ENCODE measurements at regions not wholly inside any gene's neighbourhood (a gene's known extent, or its start where the extent isn't known, plus 50 kb on each side); places are given as distances from the start of the nearest gene placed in this dataset.

DNA sequence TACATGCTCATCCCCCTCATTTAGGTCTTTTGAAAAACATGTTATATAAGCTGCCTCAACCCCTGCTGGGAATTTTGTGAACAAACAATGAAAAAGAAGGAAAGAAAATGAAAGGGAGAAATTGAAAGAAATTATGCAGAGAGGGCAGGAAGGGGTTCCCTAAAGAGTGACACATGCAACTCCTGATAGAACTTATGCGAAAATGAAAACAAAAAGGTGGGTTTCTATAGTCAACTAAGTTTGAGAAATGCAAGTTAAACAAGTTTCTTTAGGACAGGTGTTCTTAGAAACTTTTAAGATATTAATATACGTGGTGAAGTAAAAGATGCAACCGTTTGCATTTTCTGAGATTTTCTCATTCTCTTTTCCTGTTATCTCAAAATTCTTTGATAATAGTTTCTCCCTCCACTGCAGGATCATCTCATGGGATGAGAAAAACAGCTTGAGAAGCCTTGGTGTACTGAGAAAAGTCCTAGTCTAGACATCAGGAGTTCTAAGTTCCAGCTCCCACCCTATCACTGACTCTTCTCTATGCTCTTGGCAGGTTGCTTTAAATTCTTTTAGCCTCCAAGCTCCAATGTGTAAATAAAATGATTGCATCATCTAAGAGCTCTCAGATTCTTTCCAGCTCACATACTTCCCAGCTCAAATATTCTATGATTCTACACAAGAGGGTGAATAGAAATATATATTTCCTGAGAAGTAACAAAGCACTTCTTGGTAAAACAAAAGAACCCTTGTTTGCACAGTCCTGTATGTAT lies 109.2 kb downstream of the FAM76B start:
- H4K8ac ChIP-seq (ENCODE audit: extremely low read depth, insufficient read depth, low read length) = no peak overlapping the region
- POLR2A ChIA-PET (ENCODE audit: partially characterized antibody) = interaction anchor here (0.6 to 0.8 kb wide), 2 partner anchors 17 to 77 kb away, joined by 3 read pairs; no protein-coding TSS in a partner anchor
- H3K9ac ChIP-seq (replicated peaks in 1 of 4; ENCODE audit: extremely low read depth in 1 of 4, low read depth in 3 of 4, low read length in 3 of 4) = no peak overlapping the region
- H3K56ac ChIP-seq (replicated peaks; ENCODE audit: insufficient read length, low read depth, low read length) = no peak overlapping the region
- H4K5ac ChIP-seq (ENCODE audit: insufficient read length, low read depth, low read length) = no peak overlapping the region
- no peak for DNase-seq (ENCODE audit: low read depth in 1 of 2, low spot score in 2 of 2)
- no peak overlapping the region for H2AFZ ChIP-seq (ENCODE audit: low read length)
- no peaks in the 10 kb centered on the region for H3K79me1 ChIP-seq (ENCODE audit: low read depth, low read length)
- no peak overlapping the region for H3K4ac ChIP-seq (replicated peaks; ENCODE audit: insufficient read length, low read depth, low read length)
- no peaks in the 10 kb centered on the region for H3K9me3 ChIP-seq (ENCODE audit: insufficient read depth in 2 of 2, low read depth in 1 of 2, low read length in 1 of 2)
- 74% methylated on average over 3 of the region's 3 CpGs; no CpG with 5 or more reads in 1 of the 2 experiments for WGBS, 2 experiments (ENCODE audit: extremely low coverage in 1 of 2, insufficient coverage in 1 of 2, insufficient read length in 1 of 2, insufficient replicate concordance in 2 of 2, low coverage in 1 of 2, low lambda C conversion rate in 2 of 2, missing lambda C conversion rate in 1 of 2)
- no peak overlapping the region for H2BK15ac ChIP-seq (ENCODE audit: low read length)
- H3K14ac ChIP-seq (ENCODE audit: insufficient read length) = no peak overlapping the region
- H3K4me1 ChIP-seq (replicated peaks in 1 of 4; ENCODE audit: control insufficient read depth in 3 of 4, insufficient read depth in 4 of 4, low read length in 3 of 4) = peaks cover 0 to 2% (median 0%) of the 10 kb centered on the region in 4 experiments; a peak in 1 of 7 replicates
- CTCF ChIA-PET (ENCODE audit: partially characterized antibody) = interaction anchor here (0.9 to 4.5 kb wide), 7 partner anchors 15 to 528 kb away, joined by 3 to 21 read pairs (median 4); no protein-coding TSS in a partner anchor
- no peaks in the 10 kb centered on the region for H3K79me2 ChIP-seq (ENCODE audit: control insufficient read depth in 1 of 2, insufficient read depth in 2 of 2, low read length in 2 of 2)
- no peaks in the 10 kb centered on the region for H3K27me3 ChIP-seq (replicated peaks in 1 of 4; ENCODE audit: control insufficient read depth in 3 of 4, extremely low read depth in 1 of 4, insufficient read depth in 3 of 4, low read length in 3 of 4)
- no peak for FAIRE-seq
- H3K4me2 ChIP-seq (ENCODE audit: insufficient read depth in 1 of 2, low read depth in 2 of 2, low read length in 2 of 2) = no peak overlapping the region
- H4K20me1 ChIP-seq (replicated peaks in 1 of 2; ENCODE audit: control insufficient read depth in 1 of 2, insufficient read depth in 2 of 2, low read length in 2 of 2) = no peaks in the 10 kb centered on the region
- H3K23ac ChIP-seq (ENCODE audit: insufficient read length) = no peak overlapping the region
- no peak overlapping the region for H3K27ac ChIP-seq (ENCODE audit: low read depth, low read length)
- H2BK12ac ChIP-seq (ENCODE audit: low read depth, low read length) = no peak overlapping the region
- H3K18ac ChIP-seq (ENCODE audit: extremely low read depth, low read length) = no peak overlapping the region
- TF ChIP-seq FOSL1 (IDR thresholded peaks at IDR 0.05; ENCODE audit: insufficient read depth, low read depth, low read length) = no peak
- no peak for TF ChIP-seq KDM1A (IDR thresholded peaks at IDR 0.05; ENCODE audit: borderline replicate concordance, low read length)
- TF ChIP-seq TAF7 (optimal IDR thresholded peaks at IDR 0.05; ENCODE audit: borderline replicate concordance, low read depth, low read length) = no peak
- no peak for TF ChIP-seq SP1 (IDR thresholded peaks at IDR 0.05; ENCODE audit: low read depth, low read length)
- no peak for TF ChIP-seq SAP30 (IDR thresholded peaks at IDR 0.05; ENCODE audit: insufficient read depth, insufficient replicate concordance, low read length)
- no peak for TF ChIP-seq ZNF274 (IDR thresholded peaks at IDR 0.05; ENCODE audit: borderline replicate concordance, extremely low read depth, low read length)
- TF ChIP-seq RBBP5 (IDR thresholded peaks at IDR 0.05; ENCODE audit: borderline replicate concordance, low read depth, low read length) = no peak
- TF ChIP-seq CEBPB (IDR thresholded peaks at IDR 0.05; ENCODE audit: low read depth, low read length) = peak; percentile 76; the same call in 1 of the 2 replicates
- H2BK120ac ChIP-seq (replicated peaks; ENCODE audit: low read depth, low read length) = no peak overlapping the region
- no peak overlapping the region for H2BK5ac ChIP-seq (ENCODE audit: low read depth, low read length)
- H3K4me3 ChIP-seq (ENCODE audit: extremely low read depth in 1 of 4, insufficient read depth in 2 of 4, low read depth in 3 of 4, low read length in 4 of 4) = no peak overlapping the region
- H4K91ac ChIP-seq (replicated peaks; ENCODE audit: insufficient read length, low read length) = no peak overlapping the region
- H2BK20ac ChIP-seq (ENCODE audit: low read length) = no peak overlapping the region
- H2AK5ac ChIP-seq (ENCODE audit: low read depth, low read length) = no peak overlapping the region
- H3K23me2 ChIP-seq (ENCODE audit: low read depth, low read length) = no peaks in the 10 kb centered on the region
- H3K36me3 ChIP-seq (ENCODE audit: control insufficient read depth in 2 of 4, insufficient read depth in 4 of 4, low read length in 3 of 4) = no peaks in the 10 kb centered on the region
